Esophagus muscularis mucosa (tissue), 4 donors: ENCODE measurements at regions not wholly inside any gene's neighbourhood (a gene's known extent, or its start where the extent isn't known, plus 50 kb on each side); places are given as distances from the start of the nearest gene placed in this dataset.

Experiments used
- DNase-seq: peaks from one replicate; pipeline ENCODE4 v3.0.0-alpha.2; 2017; ENCODE audit errors: extremely low spot score
- H3K27ac ChIP-seq, 4 donors: fragments of 200-600 bp; sonication (generic); replicated peaks in 1 of 4; 1 replicate in 3 of 4; 2 replicates in 1 of 4; pipeline ENCODE4 v1.5.1; 2016 to 2019; ENCODE audit warnings: mild to moderate bottlenecking in 1 of 4
- H3K27me3 ChIP-seq, 4 donors: fragments of 200-600 bp; sonication (generic); one replicate each; pipeline versions ENCODE4 v1.5.1 to v1.6.0; 2016 to 2019
- H3K36me3 ChIP-seq, 4 donors: fragments of 200-600 bp; sonication (generic); one replicate each; pipeline ENCODE4 v1.5.1; 2016 to 2019
- H3K4me1 ChIP-seq, 4 donors: fragments of 200-600 bp; sonication (generic); one replicate each; pipeline ENCODE4 v1.5.1; 2016 to 2019
- H3K4me3 ChIP-seq, 4 donors: fragments of 200-600 bp; sonication (generic); 1 replicate in 2 of 4; 2 replicates in 2 of 4; pipeline ENCODE4 v1.5.1; 2016 to 2019; ENCODE audit warnings: mild to moderate bottlenecking in 4 of 4, moderate library complexity in 1 of 4
- H3K9me3 ChIP-seq, 4 donors: fragments of 200-600 bp; sonication (generic); 1 replicate in 3 of 4; 2 replicates in 1 of 4; pipeline ENCODE4 v1.5.1; 2016 to 2019
- CTCF ChIP-seq, 3 experiments: fragments of 200-600 bp in 2 of 3; fragments of 450-650 bp in 1 of 3; sonication (generic) in 2 of 3; IDR thresholded peaks; one replicate each; pipeline ENCODE4 v1.5.1; 2017 to 2019; ENCODE audit warnings: antibody characterized with exemption in 3 of 3, mild to moderate bottlenecking in 2 of 3, moderate library complexity in 1 of 3
- EP300 ChIP-seq: sonication (generic); formaldehyde crosslinking; IDR thresholded peaks from one replicate; pipeline ENCODE4 v1.6.1; 2017; ENCODE audit warnings: antibody characterized with exemption
- POLR2A ChIP-seq: fragments of 450-650 bp; IDR thresholded peaks from one replicate; pipeline ENCODE4 v1.6.1; 2017; ENCODE audit warnings: antibody characterized with exemption, moderate library complexity, mild to moderate bottlenecking, low read depth
- POLR2AphosphoS5 ChIP-seq, 2 donors: sonication (generic); formaldehyde crosslinking; IDR thresholded peaks; one replicate each; pipeline ENCODE4 v1.6.1; 2017; ENCODE audit warnings: antibody characterized with exemption in 2 of 2
- WGBS: methylation state at CpG from one replicate; pipeline ENCODE4 v1.1.5; 2018; 5-methylcytosine and 5-hydroxymethylcytosine counted together
- intact Hi-C: fragments of 100-400 bp; cut with DNase I; formaldehyde crosslinking; loops from one replicate; pipeline ENCODE4 v1.15.1; 2023

- Histone ChIP-seq H3K9me3 (no peaks in the 10 kb centered on the region), H3K27ac (no peak overlapping the region), H3K36me3 (no peaks in the 10 kb centered on the region), H3K4me1 (peaks cover 12 to 27% (median 27%) of the 10 kb centered on the region in 4 donors), H3K27me3 (no peaks in the 10 kb centered on the region), H3K4me3 (no peak overlapping the region)
- intact Hi-C loops = no loop called here
- DNase-seq = no peak
- TF ChIP-seq EP300 = no peak
- TF ChIP-seq POLR2A = no peak
- no peak for TF ChIP-seq CTCF (IDR thresholded peaks at IDR 0.05)
- no peak for TF ChIP-seq POLR2AphosphoS5 (IDR thresholded peaks at IDR 0.05)
- 72% methylated on average over 6 of the region's 6 CpGs for WGBS
Observed at GRCh38 chr5:34491251-34491620, 164.9 kb upstream of the RAI14 start.

DNA sequence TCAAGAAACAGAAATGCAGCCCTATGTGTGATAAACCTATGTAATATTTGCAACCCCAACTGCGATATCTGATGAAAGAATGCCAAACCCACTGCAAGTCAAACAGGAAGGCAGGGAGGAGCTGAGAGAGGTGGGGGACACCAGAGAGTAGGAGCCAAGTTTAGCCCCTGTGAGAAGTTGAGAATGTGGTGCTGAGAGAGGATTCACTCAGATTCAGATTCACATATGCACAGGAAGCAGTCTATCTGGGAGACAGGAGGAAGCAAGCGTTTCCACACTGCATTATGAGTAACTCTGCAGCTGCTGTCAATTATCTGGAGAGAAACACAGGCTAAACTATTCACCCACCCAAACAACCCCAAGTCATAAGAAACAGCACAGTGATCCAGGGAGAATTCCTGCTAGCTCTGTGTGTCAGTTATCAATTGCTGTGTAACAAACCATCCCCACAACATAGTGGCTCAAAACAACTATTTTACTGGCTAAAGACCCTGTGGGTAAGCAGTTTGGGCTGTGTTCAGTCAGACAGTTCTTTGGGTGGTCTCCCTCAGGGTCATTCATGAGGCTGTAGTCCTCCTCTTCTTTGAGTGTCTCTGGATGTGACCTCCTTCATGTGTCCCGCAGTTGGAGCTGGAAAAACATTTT, 161.9 kb upstream of the RAI14 start:
- H3K27me3 ChIP-seq = no peaks in the 10 kb centered on the region
- 86% methylated on average over 3 of the region's 3 CpGs for WGBS
- no peaks in the 10 kb centered on the region for H3K9me3 ChIP-seq
- no peak overlapping the region for H3K27ac ChIP-seq
- TF ChIP-seq POLR2A (no peak), CTCF (IDR thresholded peaks at IDR 0.05) (no peak), POLR2AphosphoS5 (IDR thresholded peaks at IDR 0.05) (no peak), EP300 (no peak)
- no peak overlapping the region for H3K4me3 ChIP-seq
- DNase-seq = no peak
- peaks cover 11 to 38% (median 36%) of the 10 kb centered on the region in 4 donors for H3K4me1 ChIP-seq
- intact Hi-C loops = no loop called here
- no peaks in the 10 kb centered on the region for H3K36me3 ChIP-seq

GRCh38 chr5:34495178-34495577, 160.9 kb upstream of the RAI14 start:
- DNase-seq = no peak
- TF ChIP-seq POLR2AphosphoS5 (IDR thresholded peaks at IDR 0.05) (no peak), POLR2A (no peak), EP300 (no peak), CTCF (IDR thresholded peaks at IDR 0.05) (no peak)
- H3K27me3 ChIP-seq = no peaks in the 10 kb centered on the region
- H3K4me3 ChIP-seq = no peak overlapping the region
- no peak overlapping the region for H3K27ac ChIP-seq
- no peaks in the 10 kb centered on the region for H3K36me3 ChIP-seq
- intact Hi-C loops = no loop called here
- no peaks in the 10 kb centered on the region for H3K9me3 ChIP-seq
- WGBS = 95% methylated on average over 4 of the region's 4 CpGs
- peaks cover 17 to 47% (median 45%) of the 10 kb centered on the region in 4 donors for H3K4me1 ChIP-seq

DNA sequence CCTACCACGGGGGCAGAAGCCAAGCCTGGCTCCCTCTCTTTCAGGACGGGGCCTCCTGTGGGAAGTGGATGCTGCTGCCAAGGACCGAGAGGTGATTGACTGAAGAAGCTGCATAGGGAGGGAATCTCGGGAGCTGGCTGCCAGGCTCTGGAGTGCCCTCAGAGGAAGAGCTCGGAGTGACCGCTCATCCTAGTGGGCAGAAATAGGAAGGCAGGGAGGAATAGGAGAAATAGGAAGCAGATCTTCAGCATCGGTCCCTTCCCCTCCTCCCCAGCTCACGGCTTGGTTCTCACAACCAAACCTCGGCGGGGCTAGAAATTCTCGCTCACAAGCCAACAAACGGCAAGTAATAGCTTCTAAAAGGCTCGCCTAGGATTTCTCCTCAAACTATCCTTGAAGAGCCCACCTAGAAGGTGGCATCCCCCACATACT, 159.9 kb upstream of the RAI14 start:
- TF ChIP-seq EP300 (no peak), CTCF (IDR thresholded peaks at IDR 0.05) (peak in 1 of 3 experiments; percentile 38), POLR2AphosphoS5 (IDR thresholded peaks at IDR 0.05) (no peak), POLR2A (no peak)
- peaks cover 17 to 57% (median 55%) of the 10 kb centered on the region in 4 donors for H3K4me1 ChIP-seq
- intact Hi-C loops = no loop called here

More for the DNA sequence above, 159.9 kb upstream of the RAI14 start:
- Histone ChIP-seq H3K4me3 (peak overlapping the region in 2 of 4 donors; percentile 4 to 16), H3K36me3 (no peaks in the 10 kb centered on the region), H3K27me3 (no peaks in the 10 kb centered on the region), H3K9me3 (no peaks in the 10 kb centered on the region), H3K27ac (peak overlapping the region; percentile 54 to 71 (median 62))
- 62% methylated on average over 13 of the region's 13 CpGs for WGBS
- no peak for DNase-seq
